22Rv1 (cell line): ENCODE measurements at regions not wholly inside any gene's neighbourhood (a gene's known extent, or its start where the extent isn't known, plus 50 kb on each side); places are given as distances from the start of the nearest gene placed in this dataset.

Experiments
- H3K27ac ChIP-seq: fragments of 450-650 bp; 2 replicates; pipeline ENCODE4 v1.5.1; 2017
- CTCF ChIP-seq: fragments of 450-650 bp; IDR thresholded peaks from 2 replicates; pipeline ENCODE4 v1.5.1; 2017; ENCODE audit warnings: mild to moderate bottlenecking
- ZFX ChIP-seq: fragments of 450-650 bp; IDR thresholded peaks from 2 replicates; pipeline ENCODE4 v1.6.1; 2017; ENCODE audit warnings: antibody characterized with exemption, borderline replicate concordance

GRCh38 chr5:74017112-74017511 is 391.1 kb downstream of the ARHGEF28 start:
- TF ChIP-seq ZFX (no peak), CTCF (no peak)
- H3K27ac ChIP-seq, result peak overlapping the region; percentile 54

- TF ChIP-seq CTCF, result peak; percentile 52
- no peak for TF ChIP-seq ZFX
- H3K27ac ChIP-seq, result no peak overlapping the region
Measured at GRCh38 chr5:74016373-74016772, 390.4 kb downstream of the ARHGEF28 start.

- no peak for TF ChIP-seq CTCF
- no peak for TF ChIP-seq ZFX
- H3K27ac ChIP-seq, result no peak overlapping the region
Measured at GRCh38 chr5:74015716-74016115, 389.7 kb downstream of the ARHGEF28 start.

- TF ChIP-seq ZFX (no peak), CTCF (no peak)
Measured at GRCh38 chr5:74013222-74013621, 387.2 kb downstream of the ARHGEF28 start.

GRCh38 chr5:74009502-74009901 is 383.5 kb downstream of the ARHGEF28 start:
- no peak for TF ChIP-seq CTCF
- no peak for TF ChIP-seq ZFX

More at GRCh38 chr5:74013222-74013621, 387.2 kb downstream of the ARHGEF28 start:
- no peak overlapping the region for H3K27ac ChIP-seq

GRCh38 chr5:74007193-74007592 is 381.2 kb downstream of the ARHGEF28 start:
- no peak overlapping the region for H3K27ac ChIP-seq
- TF ChIP-seq ZFX (no peak), CTCF (no peak)

More at GRCh38 chr5:74009502-74009901, 383.5 kb downstream of the ARHGEF28 start:
- H3K27ac ChIP-seq, result no peak overlapping the region

GRCh38 chr5:73999297-73999696 is 373.3 kb downstream of the ARHGEF28 start:
- H3K27ac ChIP-seq, result no peak overlapping the region
- no peak for TF ChIP-seq CTCF
- TF ChIP-seq ZFX, result no peak
